CD4-positive, alpha-beta T cell treated with Interferon gamma for 1 hour (primary cell): ENCODE measurements at regions not wholly inside any gene's neighbourhood (a gene's known extent, or its start where the extent isn't known, plus 50 kb on each side); places are given as distances from the start of the nearest gene placed in this dataset.

Experiments used
- DNase-seq: peaks from one replicate; pipeline ENCODE4 v3.0.0-alpha.2; 2020

DNA sequence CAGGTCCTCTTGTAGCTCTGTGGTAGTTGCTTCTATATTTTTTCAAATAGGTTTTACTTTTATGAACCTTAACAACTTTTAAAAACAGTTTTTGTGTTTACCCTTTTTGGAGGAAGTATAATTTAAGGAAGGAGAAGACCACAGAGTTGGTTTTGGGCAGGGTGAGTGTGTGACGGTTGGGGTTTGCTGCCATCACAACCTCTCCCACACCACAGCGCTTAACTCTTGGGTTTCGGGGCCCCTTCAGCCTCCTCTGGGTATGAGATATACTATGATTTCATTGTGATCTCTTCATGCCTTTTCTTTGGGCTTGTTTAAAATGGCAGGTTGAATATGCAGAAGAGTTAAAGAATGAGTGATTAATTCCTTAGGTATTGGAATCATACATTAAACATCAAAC lies 228.7 kb upstream of the CRY1 start:
- peak; percentile 50 for DNase-seq

- DNase-seq, result no peak
These were observed 231.8 kb upstream of the CRY1 start for GRCh38 chr12:107325075-107325608.

DNA sequence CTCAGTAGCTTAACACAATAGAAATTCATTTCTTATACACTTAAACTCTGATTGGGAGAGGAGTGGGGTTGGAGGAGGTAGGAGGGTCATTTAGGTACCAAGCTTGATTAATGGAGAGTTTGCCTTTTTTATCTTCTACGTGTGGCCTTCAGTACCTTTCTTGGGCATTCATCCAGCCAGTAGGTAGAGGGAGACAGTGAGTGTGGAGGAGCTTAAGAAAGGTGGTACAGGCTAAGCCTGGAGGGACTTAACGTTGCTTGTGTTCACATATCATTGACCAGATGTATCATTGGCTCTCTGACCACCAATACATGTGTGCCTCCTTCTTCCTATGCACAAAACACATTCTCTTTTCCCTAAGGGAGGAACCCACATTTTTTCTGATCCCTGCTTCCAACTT lies 232.9 kb upstream of the CRY1 start:
- no peak for DNase-seq

- no peak for DNase-seq
These were observed 234.4 kb upstream of the CRY1 start for GRCh38 chr12:107327651-107328182.

DNA sequence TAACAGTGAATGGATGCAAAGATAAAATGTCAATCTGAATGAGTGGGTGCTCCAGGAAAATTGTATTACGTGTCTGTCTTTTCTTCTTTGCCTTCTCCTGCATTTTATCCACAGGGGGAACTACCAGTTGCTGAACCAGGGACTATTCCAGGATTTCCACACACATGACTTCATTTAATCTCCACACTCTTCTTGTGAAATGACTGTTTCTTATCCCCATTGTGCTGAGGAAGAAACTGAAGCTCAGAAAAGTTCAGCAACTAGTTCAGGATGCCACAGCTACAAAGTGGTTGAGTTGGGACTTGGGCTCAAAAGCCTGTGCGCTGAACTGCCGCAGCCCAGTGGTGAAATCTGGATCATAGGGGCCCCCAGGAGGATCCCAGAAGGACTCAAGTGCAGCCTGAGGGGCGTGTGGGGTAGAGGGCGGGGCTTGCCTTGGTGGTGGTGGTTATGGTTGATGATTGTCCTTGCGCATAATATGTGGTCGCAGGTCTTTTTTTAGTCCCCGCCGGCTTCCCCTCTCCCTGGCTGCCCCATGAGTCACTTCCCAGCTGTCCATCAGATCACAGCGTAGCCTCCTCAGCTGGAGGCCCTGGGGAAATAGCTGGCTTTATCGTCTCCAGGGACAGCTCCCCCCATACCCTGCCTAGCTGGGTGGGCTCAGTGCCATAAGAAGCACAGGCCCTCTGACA lies 235.2 kb upstream of the CRY1 start:
- peak; percentile 45 for DNase-seq

- DNase-seq, result no peak
These were observed 236.4 kb upstream of the CRY1 start for GRCh38 chr12:107329569-107330324.

DNA sequence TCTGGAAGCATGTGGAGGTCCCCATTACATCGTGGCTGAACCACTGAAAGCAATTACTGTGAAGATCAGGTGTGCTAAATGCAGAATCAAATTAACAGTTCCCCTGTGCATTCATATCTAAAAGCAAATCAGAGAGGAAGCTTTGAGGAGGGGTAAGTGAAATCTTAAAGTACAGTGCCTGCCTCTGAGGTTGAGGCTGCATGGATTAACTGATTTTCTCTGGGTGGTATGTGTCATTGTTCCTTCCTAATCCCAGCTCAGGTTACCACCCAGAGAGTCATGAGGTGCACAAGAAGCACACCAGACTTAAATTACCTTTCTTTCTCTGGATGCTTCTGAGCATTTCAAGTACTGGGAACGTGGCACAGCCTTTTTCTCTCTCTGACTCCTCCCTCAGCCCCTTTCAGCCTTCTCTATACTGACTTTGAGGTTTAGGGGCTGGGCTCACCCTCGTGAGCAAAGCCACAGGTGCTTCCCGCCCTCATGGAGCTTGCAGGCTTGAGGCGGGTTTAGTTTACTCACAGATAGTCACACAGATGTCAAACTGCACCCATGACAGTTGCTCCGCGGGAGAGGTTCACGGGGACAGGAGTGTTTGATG lies 237.6 kb upstream of the CRY1 start:
- no peak for DNase-seq

DNA sequence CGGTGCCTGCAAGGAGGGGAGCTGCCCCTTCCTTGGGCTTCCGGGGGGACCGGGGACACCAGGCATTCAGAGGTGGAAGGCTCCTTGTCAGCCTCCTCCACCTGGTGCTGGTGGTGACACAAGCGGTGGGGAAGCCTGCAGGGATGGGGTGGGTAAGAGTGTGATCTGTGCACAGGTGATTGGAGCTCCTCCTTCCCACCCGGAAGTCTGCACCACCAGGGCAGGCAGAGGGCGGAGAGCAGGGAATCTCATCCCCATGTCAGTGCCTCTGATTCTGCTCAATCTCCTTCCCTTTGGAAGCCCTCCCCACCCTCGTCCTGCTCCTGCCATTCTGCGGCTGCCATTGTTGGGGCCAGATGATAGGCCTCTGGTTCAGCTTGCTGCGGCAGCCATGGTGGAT lies 238.1 kb upstream of the CRY1 start:
- DNase-seq, result no peak

DNA sequence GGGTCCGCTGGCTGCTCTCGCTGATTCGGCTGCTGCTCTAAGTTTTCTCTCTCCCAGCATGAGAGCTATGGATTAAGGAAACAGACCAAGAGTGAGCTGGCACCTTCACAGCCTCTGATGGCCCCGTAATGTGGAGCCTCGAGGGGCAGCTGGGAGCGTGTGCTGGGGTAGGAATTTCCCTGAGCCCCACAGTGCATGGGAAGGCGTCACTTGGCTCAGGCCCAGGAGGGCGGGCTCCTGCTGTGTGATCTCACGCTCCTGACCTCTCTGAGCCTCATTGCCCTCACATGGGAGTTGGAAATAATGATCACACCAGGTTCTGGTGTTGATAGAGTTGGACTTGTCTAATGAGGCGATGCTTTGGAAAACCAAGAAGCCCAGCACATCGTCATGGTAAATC lies 238.6 kb upstream of the CRY1 start:
- no peak for DNase-seq

DNA sequence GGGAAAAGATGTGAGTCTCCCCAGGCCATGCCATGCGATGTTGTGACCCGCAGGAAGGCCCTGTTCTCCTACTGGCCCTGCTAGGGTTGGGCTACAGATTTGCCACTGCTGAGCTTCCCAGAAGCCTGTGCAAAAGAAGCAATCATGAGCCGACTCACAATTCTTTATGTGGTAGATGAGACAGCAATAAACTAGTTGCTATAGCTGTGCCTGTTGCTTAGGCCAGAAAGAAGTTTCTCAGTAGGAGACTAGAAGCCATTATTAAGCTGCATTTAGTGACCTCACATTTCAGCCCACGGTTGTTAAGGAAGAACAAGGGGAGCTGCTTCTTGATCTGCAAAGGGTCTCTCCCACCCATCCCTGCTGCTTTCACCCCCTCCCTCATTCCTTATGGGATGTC lies 239.4 kb upstream of the CRY1 start:
- DNase-seq, result no peak

DNA sequence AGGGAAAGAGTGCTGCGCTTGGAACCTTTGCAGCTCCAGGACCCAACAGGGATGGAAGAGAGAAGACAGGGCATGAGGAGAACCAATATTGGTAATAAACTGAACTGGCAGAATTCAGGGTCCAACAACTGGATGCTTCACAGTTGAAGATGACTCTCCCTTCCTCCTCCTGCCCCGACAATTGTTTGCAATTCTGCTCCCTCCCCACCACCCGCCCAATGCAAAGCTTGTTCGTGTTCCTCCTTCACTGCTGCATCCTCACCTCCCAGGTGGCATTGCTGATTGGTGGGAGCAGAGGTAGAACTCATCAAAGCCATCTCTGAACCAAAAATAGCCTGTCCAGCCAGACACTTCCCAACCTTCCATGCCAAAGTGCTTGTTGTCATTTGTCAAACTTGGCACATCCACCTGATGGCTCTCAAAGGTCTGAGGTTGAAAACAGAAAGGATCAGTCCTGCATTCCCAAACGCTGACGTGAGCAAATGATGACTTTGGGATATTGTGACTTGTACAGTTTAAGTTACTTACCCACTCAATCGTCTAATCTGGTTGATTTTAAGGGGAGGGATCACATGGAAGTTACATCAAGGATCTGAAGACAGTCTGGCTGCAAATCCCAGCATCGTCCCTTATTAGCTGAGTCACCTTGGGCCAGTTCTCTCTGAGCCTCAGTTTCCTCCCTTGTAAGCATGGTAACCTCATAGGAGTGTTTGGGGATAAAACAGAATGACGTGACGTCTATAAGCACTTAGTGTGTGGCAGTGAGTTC lies 242.6 kb upstream of the CRY1 start:
- DNase-seq, result no peak

DNA sequence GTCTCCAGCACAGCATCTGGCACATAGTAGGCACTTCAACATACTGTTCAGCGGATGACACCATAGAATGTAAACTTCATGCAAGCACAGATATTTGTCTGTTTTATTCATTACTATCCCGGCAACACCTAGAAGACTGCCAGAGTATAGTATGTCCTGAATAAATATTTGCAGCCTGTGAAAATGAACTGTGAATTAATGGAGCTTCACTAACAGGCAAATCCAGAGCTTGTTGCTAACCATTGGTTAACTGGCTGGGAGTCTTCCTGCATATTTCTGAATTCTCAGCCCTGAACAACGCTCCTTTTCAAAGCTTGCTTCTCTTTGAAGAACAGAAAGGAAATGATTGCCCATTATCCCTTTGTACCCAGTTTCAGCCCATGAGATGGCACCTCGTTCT lies 243.3 kb upstream of the CRY1 start:
- DNase-seq, result no peak

DNA sequence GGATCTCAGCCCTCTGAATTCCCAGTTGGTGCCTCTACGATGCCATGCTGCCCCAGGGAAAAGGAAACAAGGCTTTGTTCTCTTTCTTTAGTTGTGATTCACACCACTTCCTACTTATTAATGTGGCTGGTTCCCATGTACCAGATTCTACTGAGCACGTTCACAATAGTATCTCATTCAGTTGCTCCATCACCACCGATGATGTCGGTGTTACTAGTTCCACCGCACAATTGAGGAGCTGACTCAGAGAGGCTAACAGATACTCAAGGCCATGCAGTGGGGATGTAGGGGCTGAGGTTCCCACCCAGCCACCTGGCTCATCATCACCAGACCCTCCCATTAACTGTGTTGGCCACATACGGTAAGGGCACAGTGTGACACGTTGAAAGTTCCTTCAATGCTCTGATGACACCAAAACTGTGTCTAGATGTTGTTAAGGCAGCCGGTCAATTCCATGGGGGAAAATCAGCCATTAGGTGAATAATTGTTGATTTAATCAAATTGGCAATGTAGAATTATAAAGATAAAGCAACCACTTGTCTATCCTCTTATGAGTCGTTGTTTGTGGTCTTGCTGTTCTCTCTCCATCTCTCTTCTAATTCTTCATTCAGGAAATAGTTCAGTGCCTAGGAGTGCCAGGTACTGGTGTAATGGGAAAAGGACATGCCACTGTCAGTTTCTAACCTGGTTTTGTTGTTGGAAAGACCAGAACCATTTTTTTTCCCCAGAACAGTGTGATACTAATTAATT lies 244.2 kb upstream of the CRY1 start:
- no peak for DNase-seq

GRCh38 chr12:107339487-107339886 lies 246.1 kb upstream of the CRY1 start:
- DNase-seq, result no peak

GRCh38 chr12:107339932-107340331 lies 246.6 kb upstream of the CRY1 start:
- DNase-seq, result no peak

- no peak for DNase-seq
These were observed 247.5 kb upstream of the CRY1 start for GRCh38 chr12:107340898-107341297.

- no peak for DNase-seq
These were observed 250.9 kb upstream of the CRY1 start for GRCh38 chr12:107344035-107344808.

- DNase-seq, result no peak
These were observed 253.9 kb upstream of the CRY1 start for GRCh38 chr12:107347261-107347660.

- DNase-seq, result no peak
These were observed 255.8 kb upstream of the CRY1 start for GRCh38 chr12:107349008-107349747.

- DNase-seq, result no peak
These were observed 256.5 kb upstream of the CRY1 start for GRCh38 chr12:107349839-107350238.

DNA sequence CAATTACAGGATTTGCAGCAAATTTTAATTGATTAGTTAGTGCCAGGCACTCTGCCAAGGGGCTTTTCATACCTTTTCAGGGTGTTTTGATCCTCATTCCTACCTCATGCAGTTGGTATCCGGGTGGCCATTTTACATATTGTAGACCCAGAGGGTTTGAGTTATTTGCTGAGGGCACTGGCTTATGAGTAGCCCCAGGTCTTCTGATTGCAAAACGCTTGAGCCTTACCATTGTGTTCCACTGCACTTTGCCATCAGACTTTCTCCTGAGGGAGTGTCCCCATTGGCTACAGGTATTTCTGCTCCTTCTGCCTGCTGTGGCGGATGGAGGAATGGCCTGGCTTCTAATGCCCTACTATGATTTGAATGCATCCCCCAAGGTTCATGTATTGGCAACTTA lies 257.8 kb upstream of the CRY1 start:
- no peak for DNase-seq
